8988T (cell line): ENCODE measurements at regions not wholly inside any gene's neighbourhood (a gene's known extent, or its start where the extent isn't known, plus 50 kb on each side); places are given as distances from the start of the nearest gene placed in this dataset.

Experiments
- DNase-seq: peaks from one replicate; pipeline ENCODE4 v3.0.0; 2011

DNA sequence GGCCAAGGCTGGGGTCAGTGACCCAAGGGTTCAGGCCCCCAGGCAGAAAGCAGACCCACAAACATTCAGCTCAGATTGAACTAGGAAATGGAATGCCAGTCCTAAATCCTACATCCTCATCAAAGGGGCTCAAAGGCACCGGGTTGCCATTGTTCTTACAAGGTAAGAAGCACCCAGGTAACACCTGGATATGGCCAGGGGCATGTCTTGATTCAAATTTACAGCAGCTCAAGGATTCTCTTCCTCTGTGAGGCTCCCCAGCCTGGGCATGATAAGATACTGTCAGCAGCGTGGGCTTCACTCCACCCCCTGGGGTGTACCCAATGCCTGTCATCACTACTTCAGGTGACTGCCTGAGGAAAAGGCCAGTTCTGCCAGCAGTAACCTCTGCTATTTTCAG, 92.1 kb upstream of the FSTL4 start:
- no peak for DNase-seq

DNA sequence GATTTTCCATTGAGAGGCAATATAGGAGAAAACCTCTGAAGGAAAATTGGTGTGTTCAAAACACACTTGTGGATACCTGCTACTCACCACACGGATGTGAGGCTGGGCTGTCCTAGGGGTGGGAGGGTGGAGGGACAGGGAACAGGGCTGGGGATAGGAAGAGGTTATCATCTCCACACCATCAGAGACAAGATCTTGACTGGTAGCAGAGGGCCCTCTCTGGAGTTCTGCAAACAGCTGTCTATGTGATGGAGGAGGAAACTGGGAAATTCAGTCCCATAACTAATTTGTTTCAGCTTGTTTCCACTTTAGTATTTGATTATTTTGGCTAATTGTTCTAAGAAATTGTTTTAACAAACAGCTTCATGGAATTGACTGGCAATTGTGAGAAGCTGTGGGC, 91.6 kb upstream of the FSTL4 start:
- DNase-seq, result no peak

DNA sequence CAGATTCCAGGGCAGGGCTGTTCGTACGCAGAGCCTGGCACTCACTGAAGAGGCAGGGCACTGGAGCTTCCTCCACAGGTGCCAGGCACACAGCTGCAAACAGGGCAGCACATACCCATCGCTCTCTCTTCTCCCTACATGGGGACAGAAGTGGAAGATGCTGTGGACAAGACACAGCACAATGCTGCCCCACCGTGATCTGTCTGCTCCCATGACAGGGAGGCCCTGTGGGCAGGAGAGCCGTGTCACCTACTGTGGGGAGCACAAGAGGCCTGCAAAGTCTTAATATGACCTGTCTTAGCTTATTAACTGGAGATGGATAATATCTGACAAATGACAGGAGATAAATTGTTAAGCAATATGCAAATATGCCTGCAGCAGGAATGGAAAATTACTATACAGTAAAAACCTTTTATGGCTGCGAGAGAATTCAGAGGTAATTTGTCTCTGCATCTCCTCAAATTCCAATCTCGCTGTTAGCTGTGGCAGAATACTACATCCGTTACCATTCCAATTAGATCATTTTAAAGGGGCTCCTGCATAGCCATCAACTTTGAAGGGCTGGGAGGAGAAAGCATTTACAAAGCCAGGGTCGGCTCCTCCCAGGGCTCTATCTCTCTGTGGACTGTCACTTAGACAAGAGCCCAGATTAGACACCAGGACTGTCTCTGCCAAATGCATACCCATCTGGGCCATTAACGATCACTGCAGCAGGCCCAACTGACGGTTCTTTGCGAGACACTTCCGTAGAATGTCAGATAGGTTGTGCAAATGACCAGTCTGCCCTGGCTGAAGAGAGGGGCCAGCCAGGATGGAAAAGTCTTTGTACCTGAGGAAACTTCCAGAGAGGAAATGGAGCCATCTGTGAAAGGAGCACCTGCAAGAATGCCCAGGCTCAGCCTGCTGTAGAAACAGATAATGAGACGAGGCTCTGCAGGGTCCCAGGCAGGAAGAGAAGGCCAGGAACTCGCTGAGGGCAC, 90.7 kb upstream of the FSTL4 start:
- DNase-seq, result no peak

DNA sequence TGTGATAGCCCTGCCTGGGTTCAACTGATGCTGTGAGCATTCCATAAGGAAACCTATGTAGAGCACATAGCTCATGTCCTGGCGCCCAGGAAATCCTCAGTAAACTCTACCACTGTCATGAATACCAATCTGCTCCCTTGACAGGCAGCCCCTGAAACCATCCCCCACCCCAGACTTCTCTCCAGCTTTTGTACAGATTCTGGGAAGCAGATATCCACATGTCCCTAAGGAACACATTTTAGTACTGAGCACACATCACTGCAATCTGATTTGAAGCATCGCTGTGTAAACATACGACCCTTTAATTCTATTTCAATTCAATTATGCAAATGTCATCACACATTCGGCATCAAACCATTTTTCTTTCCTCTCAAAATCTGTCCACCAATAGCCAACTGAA, 89.5 kb upstream of the FSTL4 start:
- DNase-seq, result no peak

DNA sequence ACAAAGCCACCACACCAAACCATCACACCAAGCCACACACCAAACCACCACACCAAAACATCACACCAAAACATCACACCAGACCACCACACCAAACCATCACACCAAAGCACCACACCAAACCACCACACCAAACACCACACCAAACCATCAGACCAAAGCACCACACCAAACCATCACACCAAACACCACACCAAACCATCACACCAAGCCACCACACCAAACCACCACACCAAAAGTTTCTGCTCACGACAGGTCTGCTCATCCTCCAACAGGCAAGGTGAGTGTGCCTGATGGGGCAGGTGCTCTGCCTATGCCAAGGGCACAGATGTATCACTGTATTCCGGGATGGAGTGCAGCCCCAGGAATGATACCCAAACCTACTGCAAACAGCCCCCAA, 87.9 kb upstream of the FSTL4 start:
- DNase-seq, result no peak

DNA sequence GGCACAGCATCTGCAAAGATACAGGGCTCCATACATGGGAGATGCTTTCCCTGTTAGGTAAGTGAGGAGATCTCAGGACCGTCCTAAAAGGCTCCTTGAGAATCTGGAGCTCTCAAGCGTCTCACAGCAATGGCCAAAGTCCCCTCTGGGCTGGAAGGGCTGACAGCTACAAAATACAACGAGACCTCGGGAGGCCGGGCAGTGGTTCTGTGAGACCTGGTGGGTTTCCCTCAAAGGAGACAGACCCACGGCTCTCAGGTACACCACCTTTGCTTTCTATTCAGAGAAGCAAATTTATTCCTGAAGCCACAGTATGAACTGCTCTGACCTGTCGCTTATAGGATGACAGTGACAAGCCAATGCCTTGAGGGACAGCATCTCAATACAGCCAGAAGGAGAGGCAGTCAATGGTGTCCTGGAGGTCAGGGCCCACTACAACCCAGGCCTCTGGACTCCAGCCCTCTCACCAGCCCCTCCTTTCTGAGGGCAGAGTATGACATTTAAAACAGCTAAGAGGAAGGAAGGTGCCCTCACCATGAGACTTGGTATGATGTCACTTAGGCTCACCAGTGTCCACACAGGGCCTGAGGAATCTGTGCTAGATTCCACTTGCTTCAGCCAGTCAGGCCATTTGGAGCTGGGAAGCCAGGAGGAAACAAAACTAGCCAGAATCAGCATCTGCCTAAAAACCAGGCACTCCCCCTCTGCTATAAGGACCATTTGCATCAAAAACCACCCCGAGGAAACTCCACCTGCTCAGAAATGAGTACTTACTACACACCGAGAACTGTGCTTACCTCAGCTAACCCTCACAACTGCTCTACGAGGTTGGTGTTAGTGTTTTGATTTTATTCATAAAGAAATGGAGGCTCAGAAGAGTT, 86.5 kb upstream of the FSTL4 start:
- no peak for DNase-seq

DNA sequence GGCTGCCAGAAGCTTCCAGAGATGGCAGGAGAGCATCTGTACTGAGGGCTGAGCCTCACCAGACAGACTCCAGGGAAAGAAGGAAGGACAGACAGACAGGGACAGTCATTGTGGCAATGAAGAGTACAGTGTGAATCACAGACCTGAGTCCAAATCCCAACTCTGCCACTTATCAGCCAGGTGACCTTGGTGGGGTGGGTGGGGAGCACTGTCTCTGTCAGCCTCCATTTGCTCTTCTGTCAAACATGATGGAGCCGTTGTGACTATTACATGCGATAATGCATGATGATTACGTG, 85.9 kb upstream of the FSTL4 start:
- no peak for DNase-seq

DNA sequence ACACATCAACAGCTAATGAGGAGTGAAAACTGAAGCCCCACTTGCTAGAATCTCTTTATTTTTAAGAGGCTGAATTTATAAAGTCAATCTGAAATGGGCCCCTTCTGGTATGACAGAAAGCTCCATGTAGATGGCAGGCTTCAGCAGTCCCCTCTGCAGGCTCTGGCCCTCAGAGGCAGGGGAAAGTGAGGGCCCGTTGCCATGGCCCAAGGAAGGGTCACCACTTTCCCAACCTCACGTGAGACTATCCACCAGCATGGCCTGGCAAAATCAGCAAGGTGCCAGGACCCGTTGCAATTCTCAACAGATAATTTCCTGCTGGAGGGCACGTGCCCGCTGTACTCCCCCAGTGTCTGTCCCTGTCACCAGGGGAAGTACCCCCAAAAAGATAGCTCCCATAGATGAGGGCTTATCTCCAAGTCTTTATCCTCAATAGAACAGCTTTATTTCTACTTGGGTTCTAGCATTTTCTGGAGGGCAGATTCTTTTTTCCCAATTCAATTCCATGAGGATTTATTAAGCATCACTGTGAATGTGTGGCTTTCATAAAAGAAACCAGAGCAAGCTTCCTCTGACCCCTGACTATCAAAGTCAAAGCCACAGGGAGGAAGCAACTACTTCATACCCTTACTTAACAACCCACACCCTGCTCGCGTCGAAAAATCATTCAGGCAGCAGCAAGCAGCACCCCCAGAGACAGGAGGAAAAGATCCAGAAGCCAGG, 85.4 kb upstream of the FSTL4 start:
- DNase-seq, result no peak

DNA sequence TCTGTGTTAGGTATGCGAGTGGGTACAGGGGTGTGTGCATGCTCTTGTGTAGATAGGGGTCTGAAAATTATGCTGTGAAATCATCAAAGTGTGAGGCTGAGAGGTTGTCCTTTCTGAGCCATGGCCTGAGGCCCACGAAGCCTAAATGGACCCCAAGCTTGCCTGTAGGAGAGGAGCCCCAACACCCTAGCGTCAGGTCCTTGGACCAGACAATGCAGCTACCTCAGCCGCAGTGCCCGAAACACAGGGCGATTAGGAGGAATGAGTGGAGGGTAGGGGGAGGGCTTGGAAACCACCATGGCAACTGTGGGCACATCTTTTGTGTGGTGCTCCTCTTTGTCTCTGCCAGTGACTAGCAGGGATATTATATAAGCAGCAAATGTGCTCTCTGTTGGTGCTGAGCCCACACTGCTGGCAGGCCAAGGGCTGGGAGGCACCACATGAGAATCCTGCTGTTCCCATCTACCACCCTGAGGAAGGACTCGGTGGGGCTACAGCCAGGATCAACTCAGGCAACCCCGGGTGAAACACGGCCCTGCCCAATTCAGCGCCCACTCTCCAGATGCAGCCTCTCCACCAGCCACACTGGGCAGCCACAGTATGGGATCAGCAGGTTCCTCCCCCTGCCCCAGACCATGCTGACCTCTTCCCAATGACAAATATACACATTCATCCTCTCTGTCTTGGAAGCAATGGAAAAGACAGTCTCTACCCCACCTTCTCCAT, 84.6 kb upstream of the FSTL4 start:
- DNase-seq, result no peak

DNA sequence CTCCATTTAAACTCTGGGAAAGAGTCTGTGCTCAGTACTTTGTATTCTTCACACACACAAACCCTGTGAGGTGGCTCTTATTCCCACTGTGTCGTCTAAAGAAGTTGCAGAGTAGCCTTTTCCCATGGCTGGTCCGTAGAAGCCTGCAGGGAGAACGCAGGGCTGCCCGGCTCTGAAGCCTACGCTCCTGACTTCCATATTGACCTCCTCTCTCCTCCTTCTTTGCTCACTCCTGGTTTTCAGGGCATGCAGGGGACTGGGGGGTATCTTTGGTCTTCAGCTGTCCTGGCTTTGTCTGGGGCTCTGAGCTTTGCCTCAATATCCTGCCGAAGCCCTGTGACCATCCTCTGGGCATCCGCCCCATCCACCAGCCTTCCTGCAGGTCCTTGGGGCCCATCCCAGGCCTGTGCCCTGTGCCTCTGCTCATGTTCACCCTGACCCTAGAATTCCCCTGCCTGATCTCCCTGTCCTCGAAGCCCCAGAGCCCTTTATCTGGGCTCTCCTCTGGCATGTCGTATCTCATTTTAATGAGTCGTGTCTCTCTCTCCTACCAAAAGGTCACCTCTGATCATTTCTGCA, 83.8 kb upstream of the FSTL4 start:
- no peak for DNase-seq

DNA sequence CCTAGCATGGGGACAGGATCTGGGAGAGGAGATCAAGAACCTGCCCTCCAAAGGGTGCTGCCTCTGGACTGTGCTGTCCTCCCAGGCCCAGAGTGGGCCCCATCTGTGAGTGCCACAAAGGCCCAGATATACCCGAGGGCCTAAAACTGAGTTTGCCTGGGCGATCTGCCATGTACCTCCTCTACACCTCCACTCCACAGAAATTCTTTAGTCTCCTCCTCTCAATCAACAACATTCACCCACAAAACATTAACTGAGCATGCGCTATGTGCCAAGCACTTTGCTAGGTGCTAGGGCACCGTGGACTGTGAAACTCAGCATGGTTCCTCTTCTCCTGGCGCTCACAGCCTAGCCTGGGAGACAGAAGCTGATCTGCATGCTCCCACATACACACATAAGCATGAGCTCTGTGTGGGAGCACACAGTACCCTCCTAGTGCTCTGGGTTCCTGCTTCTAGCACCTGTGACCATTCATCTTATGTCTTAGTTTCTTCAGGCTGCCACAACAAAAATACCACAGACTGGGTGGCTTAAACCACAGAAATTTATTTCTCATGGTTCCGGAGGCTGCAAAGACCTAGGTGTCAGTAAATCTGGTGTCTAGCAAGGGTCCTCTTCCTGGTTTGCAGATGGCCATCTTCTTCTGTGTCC, 82.0 kb upstream of the FSTL4 start:
- no peak for DNase-seq

DNA sequence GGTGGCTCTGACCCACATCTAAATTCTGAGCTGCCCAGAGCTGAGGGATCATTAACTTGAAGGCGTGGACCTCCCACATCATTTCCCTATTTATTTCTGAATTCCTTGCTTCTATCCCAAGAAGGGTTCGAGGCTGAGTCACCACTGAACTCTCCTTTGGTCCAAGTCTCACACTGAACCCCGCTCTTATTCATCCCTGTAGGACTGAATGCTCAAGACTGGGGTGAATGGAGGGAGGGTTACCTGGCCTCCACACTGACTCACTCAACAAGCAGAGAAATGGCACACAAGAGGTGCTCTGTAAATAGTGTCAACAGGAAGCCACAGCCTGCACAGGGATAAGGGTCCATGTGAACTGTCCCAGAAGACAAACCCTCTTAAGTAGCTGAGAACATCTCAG, 79.1 kb upstream of the FSTL4 start:
- DNase-seq, result no peak

DNA sequence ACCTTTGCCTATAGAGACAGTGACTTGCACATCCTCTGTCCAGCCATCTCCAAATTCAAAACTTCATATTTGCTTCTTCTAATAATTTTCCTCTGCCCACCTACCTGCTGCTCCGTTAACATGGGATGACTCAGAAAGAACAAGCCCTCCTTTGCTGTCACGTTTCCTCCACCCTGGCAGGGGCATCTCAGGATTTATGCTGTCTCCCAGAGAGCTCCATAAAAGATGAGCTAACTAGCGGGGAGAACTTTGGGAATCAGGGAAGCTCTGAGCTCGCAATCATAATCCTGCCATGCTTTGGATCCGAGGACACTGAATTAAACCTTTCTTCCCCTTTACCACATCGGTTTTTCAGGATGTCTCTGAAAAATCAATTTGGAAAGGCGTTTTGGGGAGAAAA, 78.4 kb upstream of the FSTL4 start:
- no peak for DNase-seq

DNA sequence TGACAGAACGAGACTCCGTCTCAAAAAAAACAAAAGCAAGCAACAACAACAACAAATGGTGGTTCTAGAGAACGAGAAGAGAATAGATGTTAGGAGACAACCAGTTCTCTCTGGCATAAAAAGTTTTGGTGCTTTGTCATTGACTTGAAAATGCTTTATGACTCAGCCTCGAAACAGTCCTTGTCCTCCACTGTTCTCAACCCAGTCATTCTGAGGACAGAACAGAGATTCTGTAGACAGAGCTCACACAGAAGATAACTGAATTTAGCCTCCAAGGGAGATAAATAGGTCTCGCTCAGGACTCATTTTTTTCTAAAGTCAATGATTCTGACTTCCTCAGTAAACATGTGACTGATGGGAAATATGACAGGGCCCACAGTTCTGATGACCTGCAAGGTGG, 76.0 kb upstream of the FSTL4 start:
- no peak for DNase-seq

DNA sequence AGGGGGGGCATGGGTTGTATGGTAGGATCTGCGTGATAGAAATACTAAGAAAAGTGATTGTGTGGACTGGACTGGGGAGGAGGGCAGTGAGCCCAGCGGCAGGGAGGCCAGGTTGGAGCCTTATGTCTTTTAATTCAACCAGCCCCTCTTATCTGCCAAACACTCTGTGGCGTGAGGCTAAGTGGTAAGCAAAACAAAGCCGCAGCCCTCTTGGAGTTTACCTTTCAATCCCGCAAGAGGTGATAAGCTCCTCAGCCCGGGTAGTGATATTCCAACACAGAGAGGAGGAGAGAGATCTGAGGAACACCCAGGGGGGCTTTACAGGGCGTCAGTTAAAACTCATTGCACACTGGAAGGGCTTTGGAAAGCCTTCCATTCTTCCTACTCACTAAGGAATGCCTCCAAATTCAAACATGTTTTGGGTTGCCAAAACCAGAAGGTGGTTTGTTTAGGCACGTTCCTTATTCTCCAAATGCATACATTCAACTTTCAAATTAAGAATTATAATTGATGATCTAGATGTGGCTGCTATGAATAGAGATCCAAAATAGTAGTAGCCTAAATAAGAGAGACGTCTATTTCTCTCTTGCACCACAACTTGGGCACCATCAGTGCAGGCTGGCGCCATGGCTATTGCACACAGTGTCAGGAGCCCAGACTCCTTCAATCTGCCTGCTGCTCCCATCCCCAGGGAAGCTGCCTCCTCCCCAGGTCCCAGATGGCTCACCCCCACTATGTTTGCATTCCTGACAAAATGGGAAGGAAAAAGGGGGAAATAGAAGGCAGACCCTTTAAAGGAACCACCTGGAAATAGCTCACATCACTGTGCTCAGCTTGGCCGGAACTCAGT, 75.1 kb upstream of the FSTL4 start:
- no peak for DNase-seq

DNA sequence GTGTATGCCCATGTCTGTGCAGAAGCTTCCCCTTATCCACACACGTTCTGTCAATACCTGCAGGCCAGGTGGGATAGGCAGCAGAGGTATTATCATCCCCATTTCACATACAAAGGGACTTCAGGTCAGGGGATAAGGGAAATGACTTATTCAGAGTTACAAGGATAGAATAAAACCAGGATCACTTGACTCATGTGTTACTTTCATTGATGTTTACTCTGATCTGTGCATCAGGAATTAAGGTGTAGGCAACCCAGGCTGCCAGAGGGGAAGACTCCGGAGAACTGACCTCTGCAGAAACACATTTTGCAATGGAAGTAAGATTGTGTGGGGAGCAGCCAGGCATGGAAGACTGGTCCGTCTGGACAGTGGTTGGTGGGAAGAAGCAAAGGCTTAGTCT, 74.2 kb upstream of the FSTL4 start:
- no peak for DNase-seq

DNA sequence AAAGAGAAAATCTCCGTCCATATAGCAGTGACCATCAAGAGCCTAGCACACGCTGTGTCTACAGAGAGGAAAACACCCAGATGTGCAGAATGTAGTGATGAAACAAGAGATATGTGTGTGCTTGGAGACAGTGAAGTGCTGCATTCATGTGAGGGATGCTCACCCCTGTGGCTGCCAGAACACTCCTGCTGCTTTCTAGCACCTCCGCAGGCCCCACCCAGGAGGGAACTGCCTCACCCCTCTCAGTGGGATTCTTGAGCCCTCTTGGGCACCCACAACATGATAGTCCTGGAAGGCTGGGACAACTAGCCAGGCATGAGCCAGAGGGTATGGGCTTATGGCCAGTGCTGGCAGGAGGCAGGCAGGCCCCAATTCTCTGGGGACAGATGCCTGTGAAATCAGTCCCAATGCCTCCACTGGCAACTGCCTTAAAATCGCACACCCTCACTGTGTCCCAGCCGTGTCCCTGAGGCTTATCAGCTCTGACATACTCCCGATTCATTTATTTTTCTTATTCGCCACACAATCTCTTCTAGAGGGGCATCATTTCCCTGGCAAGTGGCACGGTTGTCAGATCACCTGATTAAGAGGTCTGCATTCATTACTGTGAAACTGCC, 73.2 kb upstream of the FSTL4 start:
- DNase-seq, result no peak

DNA sequence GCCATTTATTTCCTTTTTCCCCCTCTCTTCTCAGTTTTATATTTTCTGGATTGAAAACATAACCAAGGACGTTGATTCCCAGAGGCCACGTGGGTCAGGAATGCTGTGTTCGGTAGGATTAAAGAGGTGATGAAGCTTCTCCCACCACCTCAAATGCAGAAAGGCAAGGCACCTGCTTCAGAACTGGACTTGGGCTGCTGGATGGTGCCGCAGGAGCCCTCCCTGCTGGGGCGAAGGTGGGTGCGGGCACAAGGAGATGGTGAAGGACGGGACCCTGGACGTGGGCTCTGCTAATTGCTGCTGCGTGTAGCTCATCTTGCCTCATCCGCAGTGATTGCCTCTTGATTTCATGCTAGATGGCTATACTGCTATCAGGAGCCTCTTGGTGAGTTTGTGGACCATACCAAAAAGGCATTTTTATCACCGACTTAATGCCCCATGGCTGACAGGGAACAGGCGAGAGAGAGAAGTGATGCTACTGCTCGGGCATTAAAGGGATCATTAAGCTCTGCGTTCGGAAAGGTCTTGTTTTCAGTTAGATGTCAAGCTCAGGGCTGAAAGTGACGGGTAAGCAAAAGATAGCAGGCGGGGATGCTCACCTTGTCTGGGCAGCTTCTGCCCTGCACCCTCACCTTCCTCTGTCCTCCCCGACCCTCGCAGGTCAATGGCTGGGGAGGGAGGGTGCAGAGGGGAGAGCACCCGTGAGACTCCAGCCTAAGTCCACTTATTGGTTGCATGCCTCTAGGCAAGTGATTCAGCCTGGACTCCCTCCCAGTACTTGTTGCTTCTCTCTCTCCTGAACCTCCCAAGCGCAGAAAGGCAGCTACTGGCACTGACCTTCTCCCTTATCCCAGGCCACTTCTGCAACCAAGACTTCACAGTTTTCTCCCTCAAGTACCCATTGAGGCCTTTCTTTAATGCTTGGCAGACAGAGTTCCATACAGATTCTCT, 71.6 kb upstream of the FSTL4 start:
- DNase-seq, result no peak

DNA sequence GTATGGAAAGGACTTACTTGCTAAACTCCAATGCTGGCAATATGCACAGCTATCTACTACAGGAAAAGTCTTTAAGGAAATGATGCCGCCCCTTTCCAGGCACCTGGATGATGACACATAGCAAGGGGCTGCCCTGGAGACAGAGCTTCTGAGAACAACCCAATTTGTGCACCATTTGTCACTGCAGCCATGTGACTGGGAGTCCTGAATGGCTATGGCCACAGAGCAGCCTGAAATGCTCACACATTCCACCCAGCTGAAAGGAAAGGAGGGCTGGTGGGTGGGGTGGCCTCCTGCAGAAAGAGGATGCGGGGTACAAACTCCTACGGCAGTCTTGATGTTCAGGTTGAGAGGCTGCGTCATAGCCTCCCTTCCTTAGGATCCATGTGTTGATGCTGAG, 70.1 kb upstream of the FSTL4 start:
- DNase-seq, result no peak
